GM12872 (cell line): ENCODE measurements at regions not wholly inside any gene's neighbourhood (a gene's known extent, or its start where the extent isn't known, plus 50 kb on each side); places are given as distances from the start of the nearest gene placed in this dataset.

ENCODE experiments used
- CTCF ChIP-seq: IDR thresholded peaks from 3 replicates; pipeline ENCODE4 v1.5.1; 2011; ENCODE audit warnings: low read depth, mild to moderate bottlenecking, low read length, moderate library complexity; ENCODE audit not compliant: insufficient read depth

GRCh38 chr7:28330384-28331070 is 81.8 kb upstream of the CREB5 start:
- TF ChIP-seq CTCF = no peak

GRCh38 chr7:28332046-28332445 is 80.3 kb upstream of the CREB5 start:
- no peak for TF ChIP-seq CTCF

- TF ChIP-seq CTCF = no peak
Observed at GRCh38 chr7:28336806-28337205, 75.5 kb upstream of the CREB5 start.

GRCh38 chr7:28338041-28338440 is 74.3 kb upstream of the CREB5 start:
- no peak for TF ChIP-seq CTCF

- TF ChIP-seq CTCF = no peak
Observed at GRCh38 chr7:28343462-28343861, 68.9 kb upstream of the CREB5 start.

- TF ChIP-seq CTCF = no peak
Observed at GRCh38 chr7:28346256-28346655, 66.1 kb upstream of the CREB5 start.

- no peak for TF ChIP-seq CTCF
Observed at GRCh38 chr7:28346676-28347363, 65.5 kb upstream of the CREB5 start.
